Osteoblast (primary cell): ENCODE measurements at regions not wholly inside any gene's neighbourhood (a gene's known extent, or its start where the extent isn't known, plus 50 kb on each side); places are given as distances from the start of the nearest gene placed in this dataset.

ENCODE experiments used
- DNase-seq: peaks from one replicate; pipeline ENCODE4 v3.0.0; 2011; ENCODE audit warnings: low spot score, mixed read lengths; ENCODE audit not compliant: insufficient read length; ENCODE audit errors: missing footprints
- H2AFZ ChIP-seq: 2 replicates; pipeline ENCODE4 v1.6.0; 2011; ENCODE audit warnings: mild to moderate bottlenecking, low read length
- H3K27ac ChIP-seq: 2 replicates; pipeline ENCODE4 v1.5.1; 2011; ENCODE audit warnings: mild to moderate bottlenecking, low read depth, low read length, moderate library complexity
- H3K27me3 ChIP-seq: 2 replicates; pipeline ENCODE4 v1.6.0; 2012; ENCODE audit warnings: mild to moderate bottlenecking, control low read depth, inconsistent platforms, low read length, moderate library complexity; ENCODE audit not compliant: insufficient read depth
- H3K36me3 ChIP-seq: 2 replicates; pipeline ENCODE4 v1.5.1; 2011; ENCODE audit warnings: mild to moderate bottlenecking, low read length, control low read depth, moderate library complexity; ENCODE audit not compliant: insufficient read depth
- H3K4me1 ChIP-seq: 2 replicates; pipeline ENCODE4 v1.5.1; 2011; ENCODE audit warnings: mild to moderate bottlenecking, low read length, control low read depth, moderate library complexity; ENCODE audit not compliant: insufficient read depth
- H3K4me2 ChIP-seq: 2 replicates; pipeline ENCODE4 v1.6.0; 2011; ENCODE audit warnings: mild to moderate bottlenecking, low read length; ENCODE audit not compliant: insufficient read depth
- H3K4me3 ChIP-seq: fragments of 200-600 bp; sonication (generic); 3 replicates; pipeline ENCODE4 v1.5.1; 2012; ENCODE audit warnings: mild to moderate bottlenecking, low read length, inconsistent platforms; ENCODE audit not compliant: insufficient read depth
- H3K79me2 ChIP-seq: 2 replicates; pipeline ENCODE4 v1.6.0; 2012; ENCODE audit warnings: mild to moderate bottlenecking, low read length, control low read depth, inconsistent platforms; ENCODE audit not compliant: insufficient read depth
- H3K9me3 ChIP-seq: 2 replicates; pipeline ENCODE4 v1.5.1; 2011; ENCODE audit warnings: low read depth, low read length, control low read depth
- H4K20me1 ChIP-seq: 2 replicates; pipeline ENCODE4 v1.6.0; 2012; ENCODE audit warnings: mild to moderate bottlenecking, low read length, control low read depth; ENCODE audit not compliant: insufficient read depth
- TF ChIP-seq, protein P1 (sequence below): IDR thresholded peaks from 2 replicates; pipeline ENCODE4 v1.5.1; 2011; ENCODE audit warnings: mild to moderate bottlenecking, low read depth, low read length, moderate library complexity; ENCODE audit errors: extremely low read depth

DNA sequence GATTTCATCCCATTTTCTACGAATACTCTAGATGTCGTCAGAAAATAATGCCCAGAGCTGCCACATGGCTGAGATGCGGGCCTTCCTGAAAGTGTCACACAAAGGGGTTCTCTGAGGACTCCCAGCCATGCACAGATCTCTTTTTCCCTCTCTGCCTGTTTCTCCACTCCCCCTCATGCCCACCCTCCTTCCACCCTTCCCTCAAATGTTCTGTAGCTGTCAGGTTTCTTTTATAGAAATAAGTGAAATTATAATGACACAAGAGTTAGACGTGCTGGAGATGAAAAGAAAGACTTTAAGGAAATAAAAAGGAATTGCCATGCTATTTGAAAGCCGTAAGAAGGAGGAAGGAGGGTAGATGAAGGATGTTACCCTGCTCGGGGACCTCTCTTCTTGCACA lies 819.3 kb upstream of the CELF2 start:
- no peak overlapping the region for H2AFZ ChIP-seq
- no peaks in the 10 kb centered on the region for H3K9me3 ChIP-seq
- H3K27ac ChIP-seq = no peak overlapping the region
- H3K4me1 ChIP-seq = no peaks in the 10 kb centered on the region
- H3K79me2 ChIP-seq = no peaks in the 10 kb centered on the region
- no peaks in the 10 kb centered on the region for H4K20me1 ChIP-seq
- H3K36me3 ChIP-seq = no peaks in the 10 kb centered on the region
- H3K27me3 ChIP-seq = no peaks in the 10 kb centered on the region
- H3K4me2 ChIP-seq = no peak overlapping the region
- no peak for DNase-seq
- no peak overlapping the region for H3K4me3 ChIP-seq
- TF ChIP-seq, protein P1, sequence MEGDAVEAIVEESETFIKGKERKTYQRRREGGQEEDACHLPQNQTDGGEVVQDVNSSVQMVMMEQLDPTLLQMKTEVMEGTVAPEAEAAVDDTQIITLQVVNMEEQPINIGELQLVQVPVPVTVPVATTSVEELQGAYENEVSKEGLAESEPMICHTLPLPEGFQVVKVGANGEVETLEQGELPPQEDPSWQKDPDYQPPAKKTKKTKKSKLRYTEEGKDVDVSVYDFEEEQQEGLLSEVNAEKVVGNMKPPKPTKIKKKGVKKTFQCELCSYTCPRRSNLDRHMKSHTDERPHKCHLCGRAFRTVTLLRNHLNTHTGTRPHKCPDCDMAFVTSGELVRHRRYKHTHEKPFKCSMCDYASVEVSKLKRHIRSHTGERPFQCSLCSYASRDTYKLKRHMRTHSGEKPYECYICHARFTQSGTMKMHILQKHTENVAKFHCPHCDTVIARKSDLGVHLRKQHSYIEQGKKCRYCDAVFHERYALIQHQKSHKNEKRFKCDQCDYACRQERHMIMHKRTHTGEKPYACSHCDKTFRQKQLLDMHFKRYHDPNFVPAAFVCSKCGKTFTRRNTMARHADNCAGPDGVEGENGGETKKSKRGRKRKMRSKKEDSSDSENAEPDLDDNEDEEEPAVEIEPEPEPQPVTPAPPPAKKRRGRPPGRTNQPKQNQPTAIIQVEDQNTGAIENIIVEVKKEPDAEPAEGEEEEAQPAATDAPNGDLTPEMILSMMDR = no peak

DNA sequence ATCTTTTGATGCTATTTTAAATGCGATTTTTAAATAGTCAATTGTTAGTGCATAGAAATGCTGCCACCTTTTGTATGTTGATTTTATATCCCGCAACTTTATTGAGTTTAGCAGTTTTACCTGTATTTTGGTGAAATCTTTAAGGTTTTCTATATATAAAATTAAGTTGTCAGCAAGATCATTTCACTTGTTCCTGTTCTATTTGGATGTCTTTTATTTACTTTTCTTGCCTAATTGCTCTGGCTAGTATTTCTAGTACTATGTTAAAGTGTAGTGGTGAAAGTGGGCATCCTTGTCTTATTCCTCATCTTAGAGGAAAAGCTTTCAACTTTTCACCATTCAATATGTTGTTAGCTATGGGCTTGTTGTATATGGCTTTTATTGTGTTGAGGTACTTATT lies 813.3 kb upstream of the CELF2 start:
- Histone ChIP-seq H3K27me3 (no peaks in the 10 kb centered on the region), H4K20me1 (no peaks in the 10 kb centered on the region), H3K4me1 (no peaks in the 10 kb centered on the region), H3K4me2 (no peak overlapping the region), H2AFZ (no peak overlapping the region), H3K79me2 (no peaks in the 10 kb centered on the region), H3K27ac (no peak overlapping the region), H3K9me3 (peaks cover 2% of the 10 kb centered on the region), H3K36me3 (no peaks in the 10 kb centered on the region), H3K4me3 (no peak overlapping the region)
- TF ChIP-seq, protein P1 = no peak
- no peak for DNase-seq

DNA sequence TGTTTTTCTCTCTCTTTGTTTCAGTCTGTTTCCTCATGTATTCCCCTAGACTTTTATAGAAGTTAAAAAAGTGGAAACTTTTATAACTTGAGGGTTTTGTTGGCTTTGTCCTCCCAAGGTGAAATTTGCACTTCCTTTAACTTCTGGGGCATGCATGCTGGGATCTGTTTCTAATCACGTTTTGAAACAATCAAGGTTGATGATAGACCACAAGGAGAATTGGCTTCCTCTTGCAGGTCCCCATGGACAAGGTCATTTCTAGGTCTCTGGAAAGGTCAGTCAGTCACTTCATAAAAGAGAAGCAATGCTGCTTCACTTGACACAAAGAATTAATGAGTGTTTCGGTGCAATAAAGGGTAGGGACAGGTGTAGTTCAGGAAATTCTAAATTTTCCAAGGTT lies 811.8 kb upstream of the CELF2 start:
- no peak overlapping the region for H2AFZ ChIP-seq
- TF ChIP-seq, protein P1 = no peak
- no peak overlapping the region for H3K27ac ChIP-seq
- no peak for DNase-seq
- H3K79me2 ChIP-seq = no peaks in the 10 kb centered on the region
- no peaks in the 10 kb centered on the region for H3K36me3 ChIP-seq
- H3K4me3 ChIP-seq = no peak overlapping the region
- H3K4me1 ChIP-seq = no peaks in the 10 kb centered on the region
- H3K27me3 ChIP-seq = no peaks in the 10 kb centered on the region
- H4K20me1 ChIP-seq = no peaks in the 10 kb centered on the region
- H3K4me2 ChIP-seq = no peak overlapping the region
- H3K9me3 ChIP-seq = peaks cover 2% of the 10 kb centered on the region

DNA sequence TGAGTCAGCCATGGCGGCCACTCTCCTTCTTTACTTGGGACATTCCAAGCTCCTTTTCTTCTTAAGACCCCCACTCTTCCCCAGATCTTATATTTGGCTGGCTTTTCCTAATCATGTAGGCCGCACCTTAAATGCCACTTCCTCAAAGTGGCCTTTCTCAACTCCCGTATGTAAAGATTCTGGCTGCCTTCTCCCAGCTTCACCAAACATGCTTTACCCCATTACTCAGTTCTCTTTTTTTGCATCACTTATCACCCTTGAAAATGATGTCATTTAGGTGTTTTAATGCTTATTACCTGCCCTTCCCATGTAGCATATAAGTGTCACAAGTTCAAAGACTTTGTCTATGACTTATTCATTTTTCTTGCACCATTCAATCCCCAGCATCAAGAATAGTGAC lies 810.1 kb upstream of the CELF2 start:
- Histone ChIP-seq H4K20me1 (no peaks in the 10 kb centered on the region), H3K27ac (no peak overlapping the region), H3K4me1 (no peaks in the 10 kb centered on the region), H3K4me3 (no peak overlapping the region), H3K27me3 (no peaks in the 10 kb centered on the region), H3K4me2 (no peak overlapping the region), H2AFZ (no peak overlapping the region), H3K79me2 (no peaks in the 10 kb centered on the region), H3K9me3 (peaks cover 2% of the 10 kb centered on the region), H3K36me3 (no peaks in the 10 kb centered on the region)
- no peak for DNase-seq
- TF ChIP-seq, protein P1 = no peak
